GM13977 (cell line): ENCODE measurements at regions not wholly inside any gene's neighbourhood (a gene's known extent, or its start where the extent isn't known, plus 50 kb on each side); places are given as distances from the start of the nearest gene placed in this dataset.
"Not testable (repeated sequence)": the region's sequence is repeated elsewhere in the genome, so short reads cannot be mapped to it uniquely, and the experiment has no call there.

ENCODE experiments used
- DNase-seq: peaks from one replicate; pipeline ENCODE4 v3.0.0; 2012; ENCODE audit warnings: low spot score
- CTCF ChIP-seq: IDR thresholded peaks from 2 replicates; pipeline ENCODE4 v1.5.1; 2012; ENCODE audit warnings: mild to moderate bottlenecking, control low read depth; ENCODE audit not compliant: insufficient read depth; ENCODE audit errors: extremely low read depth, missing control alignments
- in situ Hi-C: fragments of 300-500 bp; cut with MboI; formaldehyde crosslinking; loops from one replicate; pipeline ENCODE4 v1.12.0; 2022; ENCODE audit warnings: low sequenced_read_pairs, low pct_unique_long_range_greater_than_20kb, mixed read lengths, inconsistent platforms; ENCODE audit not compliant: unreplicated experiment

- no peak for TF ChIP-seq CTCF
- in situ Hi-C loops, result no loop called here
Observed at GRCh38 chr6:73932866-73933265, 236.9 kb downstream of the CD109 start.

GRCh38 chr6:73929405-73929804, 233.4 kb downstream of the CD109 start:
- no peak for DNase-seq
- in situ Hi-C loops, result no loop called here
- no peak for TF ChIP-seq CTCF

More at GRCh38 chr6:73932866-73933265, 236.9 kb downstream of the CD109 start:
- no peak for DNase-seq

- no peak for TF ChIP-seq CTCF
- in situ Hi-C loops, result no loop called here
- DNase-seq, result no peak
Observed at GRCh38 chr6:73927421-73927820, 231.4 kb downstream of the CD109 start.

GRCh38 chr6:73925703-73926102, 229.7 kb downstream of the CD109 start:
- DNase-seq, in situ Hi-C loops: not testable (repeated sequence)

GRCh38 chr6:73923905-73924485, 228.0 kb downstream of the CD109 start:
- DNase-seq, result no peak
- TF ChIP-seq CTCF, result no peak
- in situ Hi-C loops, result no loop called here

GRCh38 chr6:73903155-73903554, 207.2 kb downstream of the CD109 start:
- no peak for DNase-seq
- in situ Hi-C loops, result no loop called here
- no peak for TF ChIP-seq CTCF

GRCh38 chr6:73901986-73902385, 206.0 kb downstream of the CD109 start:
- DNase-seq, result no peak
- in situ Hi-C loops, result no loop called here
- no peak for TF ChIP-seq CTCF
